BLaER1 (cell line): ENCODE measurements at regions not wholly inside any gene's neighbourhood (a gene's known extent, or its start where the extent isn't known, plus 50 kb on each side); places are given as distances from the start of the nearest gene placed in this dataset.
"Not testable (repeated sequence)": the region's sequence is repeated elsewhere in the genome, so short reads cannot be mapped to it uniquely, and the experiment has no call there.

Experiments
- H3K27ac ChIP-seq: shearing (Covaris generic); formaldehyde crosslinking; 2 replicates; pipeline ENCODE4 v1.8.1; 2022
- H3K27me3 ChIP-seq: shearing (Covaris generic); formaldehyde crosslinking; 2 replicates; pipeline ENCODE4 v1.8.1; 2022
- H3K36me3 ChIP-seq: shearing (Covaris generic); formaldehyde crosslinking; 2 replicates; pipeline ENCODE4 v1.8.1; 2022
- H3K4me1 ChIP-seq: shearing (Covaris generic); formaldehyde crosslinking; 2 replicates; pipeline ENCODE4 v1.8.1; 2022
- H3K4me2 ChIP-seq: shearing (Covaris generic); formaldehyde crosslinking; 2 replicates; pipeline ENCODE4 v1.8.1; 2022
- H3K4me3 ChIP-seq: shearing (Covaris generic); formaldehyde crosslinking; 2 replicates; pipeline ENCODE4 v1.8.1; 2022
- H3K9ac ChIP-seq: shearing (Covaris generic); formaldehyde crosslinking; 2 replicates; pipeline ENCODE4 v1.8.1; 2022
- H3K9me3 ChIP-seq: shearing (Covaris generic); formaldehyde crosslinking; 2 replicates; pipeline ENCODE4 v1.8.1; 2022
- H4K20me1 ChIP-seq: shearing (Covaris generic); formaldehyde crosslinking; 2 replicates; pipeline ENCODE4 v1.8.1; 2022
- Cebpa-rat ChIP-seq: shearing (Covaris generic); IDR thresholded peaks from 2 replicates; pipeline ENCODE4 v1.8.1; 2022

DNA sequence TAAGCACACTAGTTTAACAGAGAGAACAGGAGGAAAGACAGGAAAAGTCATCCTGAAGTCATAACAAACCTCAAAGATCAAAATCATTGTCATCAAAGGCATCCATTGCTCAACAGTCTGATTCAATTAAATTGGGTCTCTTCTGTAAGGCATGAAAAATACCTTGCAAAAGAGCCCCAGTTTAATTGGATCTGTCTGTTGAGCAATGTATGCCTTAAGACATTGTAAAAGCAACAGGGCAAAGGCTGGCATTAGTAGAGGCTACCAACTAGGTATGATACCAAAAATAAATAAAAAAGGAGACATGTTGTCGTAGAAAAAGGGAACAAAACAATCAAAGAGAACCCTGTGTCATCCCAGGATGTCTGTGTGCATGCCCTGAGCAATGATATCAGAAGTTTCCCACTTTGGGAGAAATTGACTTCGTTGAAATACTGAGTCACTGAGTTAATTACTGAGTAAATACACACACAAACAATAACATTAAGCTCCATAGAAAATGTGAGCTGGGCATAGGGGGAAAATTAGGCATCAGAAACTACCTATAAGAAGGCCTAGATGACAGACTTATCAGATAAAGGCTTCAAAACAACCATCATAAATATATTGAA, 1013.8 kb upstream of the CITED2 start:
- Histone ChIP-seq H3K9ac (no peak overlapping the region), H3K27ac (no peak overlapping the region), H3K4me3 (no peak overlapping the region), H3K36me3 (no peaks in the 10 kb centered on the region), H3K4me1 (no peaks in the 10 kb centered on the region), H3K4me2 (no peak overlapping the region), H4K20me1 (no peaks in the 10 kb centered on the region), H3K27me3 (no peaks in the 10 kb centered on the region), H3K9me3 (peaks cover 13% of the 10 kb centered on the region)
- TF ChIP-seq Cebpa-rat: no peak

DNA sequence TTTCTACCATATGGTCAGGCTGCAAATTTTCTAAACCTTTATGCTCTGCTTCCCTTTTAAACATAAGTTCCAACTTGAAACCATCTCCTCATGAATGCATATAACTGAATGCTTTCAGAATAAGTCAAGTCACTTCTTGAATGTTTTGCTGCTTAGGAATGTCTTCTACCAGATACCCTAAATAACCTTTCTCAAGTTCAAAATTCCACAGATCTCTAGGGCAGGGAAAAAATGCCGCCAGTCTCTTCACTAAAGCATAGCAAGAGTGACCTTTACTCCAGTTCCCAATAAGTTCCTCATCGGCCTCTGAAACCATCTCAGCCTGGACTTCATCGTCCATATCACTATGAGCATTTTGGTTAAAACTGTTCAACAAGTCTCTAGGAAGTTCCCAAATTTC, 1011.2 kb upstream of the CITED2 start:
- H3K27me3 ChIP-seq: no peaks in the 10 kb centered on the region
- H3K4me1 ChIP-seq: no peaks in the 10 kb centered on the region
- H3K36me3 ChIP-seq: no peaks in the 10 kb centered on the region
- H3K27ac ChIP-seq: no peak overlapping the region
- H3K9me3 ChIP-seq: peaks cover 13% of the 10 kb centered on the region
- H3K4me3 ChIP-seq: no peak overlapping the region
- H3K9ac ChIP-seq: no peak overlapping the region
- no peak for TF ChIP-seq Cebpa-rat
- H3K4me2 ChIP-seq: no peak overlapping the region
- no peaks in the 10 kb centered on the region for H4K20me1 ChIP-seq

DNA sequence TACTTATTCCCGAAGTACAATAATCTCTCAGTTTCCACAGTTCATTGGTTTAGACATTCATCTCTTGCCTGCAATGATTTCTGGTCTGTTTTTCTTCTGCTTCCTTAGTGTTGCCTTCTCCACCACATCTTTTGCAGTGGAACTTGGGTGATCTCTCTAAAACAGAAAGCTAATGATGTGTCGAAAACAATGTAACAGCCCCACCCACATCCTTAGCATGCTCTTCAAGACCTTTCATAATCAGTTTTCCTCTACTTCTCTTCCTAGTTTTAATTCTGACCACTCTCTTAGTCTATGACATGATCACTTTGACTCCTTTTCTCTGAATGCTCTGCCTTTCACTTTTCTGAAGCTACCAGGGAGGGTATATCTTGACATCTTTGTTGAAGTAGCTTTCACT, 1007.9 kb upstream of the CITED2 start:
- Histone ChIP-seq H3K9ac (no peak overlapping the region), H3K4me3 (no peak overlapping the region), H3K4me2 (no peak overlapping the region), H3K27ac (no peak overlapping the region), H4K20me1 (no peaks in the 10 kb centered on the region), H3K9me3 (peaks cover 13% of the 10 kb centered on the region), H3K36me3 (no peaks in the 10 kb centered on the region), H3K27me3 (no peaks in the 10 kb centered on the region), H3K4me1 (no peaks in the 10 kb centered on the region)
- no peak for TF ChIP-seq Cebpa-rat

DNA sequence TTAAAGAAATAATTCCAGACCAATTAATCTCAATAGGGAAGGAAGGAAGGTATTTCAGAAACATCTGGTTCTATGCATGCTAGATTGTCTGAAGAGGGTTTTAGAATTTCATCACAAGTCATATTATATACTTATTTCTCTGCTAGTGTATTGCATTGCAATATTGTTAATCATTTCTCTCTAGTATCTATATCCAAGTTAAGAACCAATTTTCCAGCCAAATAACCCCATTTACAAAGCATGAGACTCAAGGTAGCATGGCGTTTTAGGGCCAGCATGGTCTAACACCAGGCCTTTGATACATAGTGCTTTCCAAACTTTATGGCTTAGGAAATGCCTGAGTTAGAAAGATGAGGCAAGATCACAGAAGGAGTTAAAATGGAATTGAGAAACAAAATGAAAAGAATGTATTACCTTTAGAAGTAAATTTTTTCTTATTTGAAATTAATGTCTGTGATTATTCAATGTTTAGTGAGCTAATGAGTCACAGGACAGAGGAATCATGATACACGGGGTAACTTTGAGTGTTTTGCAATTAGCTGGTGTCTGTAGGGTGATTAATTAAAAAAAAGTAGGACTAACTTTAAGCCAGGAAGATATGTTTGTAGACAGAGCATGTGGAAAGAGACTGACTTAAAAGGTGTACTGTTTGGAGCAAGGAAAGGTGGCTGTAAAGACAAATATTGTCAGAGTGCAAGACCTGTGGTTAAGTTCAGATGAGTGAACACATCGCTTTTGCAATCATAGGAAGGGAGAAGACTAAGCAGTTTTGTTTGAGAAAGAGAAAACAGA, 1006.2 kb upstream of the CITED2 start:
- Histone ChIP-seq H4K20me1 (no peaks in the 10 kb centered on the region), H3K27ac (no peak overlapping the region), H3K4me3 (no peak overlapping the region), H3K9ac (no peak overlapping the region), H3K27me3 (no peaks in the 10 kb centered on the region), H3K4me2 (no peak overlapping the region), H3K9me3 (peaks cover 12% of the 10 kb centered on the region), H3K36me3 (no peaks in the 10 kb centered on the region), H3K4me1 (no peaks in the 10 kb centered on the region)
- TF ChIP-seq Cebpa-rat: no peak

DNA sequence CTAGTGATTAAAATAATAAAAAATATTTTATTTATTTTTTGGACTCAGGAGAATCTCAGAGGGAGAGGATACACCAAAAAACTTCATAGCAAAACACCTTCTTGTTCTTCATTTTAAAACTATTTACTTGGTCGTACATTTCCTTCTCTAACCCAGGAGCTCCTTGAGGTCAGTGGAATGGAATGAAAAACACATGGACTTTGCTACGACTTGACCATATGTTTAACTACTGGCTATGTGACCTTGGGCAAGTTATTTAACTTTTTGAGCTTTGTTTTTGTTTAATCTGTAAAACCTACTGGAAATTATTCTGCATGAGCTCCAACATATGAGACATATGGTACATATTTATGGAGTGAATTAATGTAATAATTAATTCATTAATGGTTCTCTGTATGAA, 1005.5 kb upstream of the CITED2 start:
- H3K27ac ChIP-seq: no peak overlapping the region
- no peak overlapping the region for H3K4me2 ChIP-seq
- TF ChIP-seq Cebpa-rat: no peak

DNA sequence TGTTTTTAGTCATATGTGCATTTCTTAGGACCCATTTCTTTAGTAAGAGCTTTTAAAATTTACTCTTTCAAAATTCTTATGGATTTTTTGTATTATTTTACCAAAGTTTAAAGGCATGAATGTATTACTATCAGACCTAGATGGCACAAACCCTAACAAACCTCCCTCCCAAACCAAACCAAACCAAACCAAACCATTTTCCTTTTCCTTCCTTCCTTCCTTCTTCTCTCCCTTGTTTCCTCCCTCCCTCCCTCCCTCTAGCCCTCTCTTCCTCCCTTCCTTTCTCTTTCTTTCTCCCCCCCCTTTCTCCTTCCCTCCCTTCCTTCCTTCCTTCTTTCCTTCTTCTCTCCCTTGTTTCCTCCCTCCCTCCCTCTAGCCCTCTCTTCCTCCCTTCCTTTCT, 1001.8 kb upstream of the CITED2 start:
- Histone ChIP-seq H3K9ac (no peak overlapping the region), H3K27ac (no peak overlapping the region), H3K9me3 (peaks cover 15% of the 10 kb centered on the region; the same call in 1 of the 2 replicates), H3K27me3 (no peaks in the 10 kb centered on the region), H3K4me2 (no peak overlapping the region), H4K20me1 (no peaks in the 10 kb centered on the region), H3K36me3 (no peaks in the 10 kb centered on the region), H3K4me3 (no peak overlapping the region), H3K4me1 (no peaks in the 10 kb centered on the region)
- TF ChIP-seq Cebpa-rat: no peak

More for the DNA sequence above, 1005.5 kb upstream of the CITED2 start:
- H3K4me1 ChIP-seq: no peaks in the 10 kb centered on the region
- no peak overlapping the region for H3K4me3 ChIP-seq
- no peaks in the 10 kb centered on the region for H3K27me3 ChIP-seq
- H3K36me3 ChIP-seq: no peaks in the 10 kb centered on the region
- H3K9ac ChIP-seq: no peak overlapping the region
- peaks cover 9% of the 10 kb centered on the region for H3K9me3 ChIP-seq
- H4K20me1 ChIP-seq: no peaks in the 10 kb centered on the region

DNA sequence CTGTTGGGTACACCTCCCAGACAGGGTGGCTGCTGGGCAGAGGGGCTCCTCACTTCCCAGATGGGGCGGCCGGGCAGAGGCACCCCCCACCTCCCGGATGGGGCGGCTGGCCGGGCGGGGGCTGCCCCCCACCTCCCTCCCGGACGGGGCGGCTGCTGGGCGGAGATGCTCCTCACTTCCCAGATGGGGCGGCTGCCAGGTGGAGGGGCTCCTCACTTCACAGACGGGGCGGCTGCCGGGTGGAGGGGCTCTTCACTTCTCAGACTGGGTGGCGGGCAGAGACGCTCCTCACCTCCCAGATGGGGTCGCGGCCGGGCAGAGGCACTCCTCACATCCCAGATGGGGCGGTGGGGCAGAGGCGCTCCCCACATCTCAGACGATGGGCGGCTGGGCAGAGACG, 999.3 kb upstream of the CITED2 start:
- H3K9me3 ChIP-seq: peaks cover 15% of the 10 kb centered on the region; the same call in 1 of the 2 replicates
- not testable (repeated sequence) for H3K27me3 ChIP-seq, H3K36me3 ChIP-seq, H3K4me3 ChIP-seq, H4K20me1 ChIP-seq, H3K9ac ChIP-seq, H3K4me2 ChIP-seq, H3K4me1 ChIP-seq, H3K27ac ChIP-seq

DNA sequence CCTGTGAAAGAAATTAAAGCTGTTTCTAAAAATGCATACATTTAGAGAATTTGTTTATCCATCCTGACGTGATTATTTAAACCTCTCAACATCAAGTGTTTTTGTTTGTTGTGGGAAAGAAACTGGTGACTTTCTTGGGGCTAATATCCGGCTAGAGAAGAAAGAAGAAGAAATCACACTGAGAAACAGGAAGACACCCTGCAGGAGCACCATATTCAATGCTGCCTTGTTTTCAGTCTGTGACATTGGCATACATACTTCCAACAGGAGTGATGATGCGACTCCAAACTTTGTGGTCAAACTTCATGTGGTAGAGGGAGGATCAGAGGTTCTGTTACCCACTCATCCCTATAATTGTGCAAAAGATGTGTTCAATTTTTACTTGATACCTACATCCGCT, 997.6 kb upstream of the CITED2 start:
- H3K36me3 ChIP-seq: no peaks in the 10 kb centered on the region
- H3K27me3 ChIP-seq: no peaks in the 10 kb centered on the region
- H4K20me1 ChIP-seq: no peaks in the 10 kb centered on the region
- peaks cover 15% of the 10 kb centered on the region; the same call in 1 of the 2 replicates for H3K9me3 ChIP-seq
- no peak overlapping the region for H3K4me2 ChIP-seq
- no peak overlapping the region for H3K4me3 ChIP-seq
- H3K27ac ChIP-seq: no peak overlapping the region
- no peaks in the 10 kb centered on the region for H3K4me1 ChIP-seq
- TF ChIP-seq Cebpa-rat: no peak
- no peak overlapping the region for H3K9ac ChIP-seq

DNA sequence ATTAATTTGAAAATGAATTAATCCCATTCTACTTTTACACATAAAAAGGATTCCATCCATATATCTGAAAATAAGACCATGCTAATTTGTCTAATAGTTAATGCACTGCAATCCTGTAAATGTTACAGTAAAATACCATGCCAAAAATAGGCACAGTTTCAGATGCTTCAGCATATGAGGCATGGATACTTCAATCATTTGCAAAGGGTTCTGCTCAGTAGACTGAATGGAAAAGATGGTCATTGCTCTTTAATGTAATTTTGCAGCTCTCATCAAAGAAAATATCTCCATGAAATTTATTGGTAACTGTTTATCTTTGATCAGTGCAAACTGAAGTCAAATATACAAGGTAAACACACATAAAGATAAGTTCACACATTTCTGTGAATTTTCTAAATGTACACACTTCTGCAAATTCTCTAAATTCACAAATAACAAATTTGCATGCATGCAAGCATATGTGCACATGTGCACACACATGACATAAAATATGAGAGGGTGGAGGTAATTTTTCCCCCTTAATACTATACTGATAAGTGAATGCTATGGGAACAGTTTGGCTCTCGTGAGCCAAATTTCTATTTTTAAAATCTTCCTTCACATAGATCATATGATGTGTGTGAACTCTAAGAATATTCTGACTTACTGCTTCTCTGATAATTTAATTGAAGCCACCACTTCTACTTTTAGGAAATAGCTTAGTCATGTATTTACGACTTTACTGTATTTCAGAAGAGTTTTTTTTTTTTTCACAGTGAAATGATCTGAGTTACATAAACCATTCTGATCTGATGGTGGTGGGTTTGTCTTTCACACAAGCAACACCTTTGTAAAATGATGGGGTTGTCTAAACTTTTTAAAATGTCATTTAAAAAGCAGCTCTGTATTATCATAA, 996.8 kb upstream of the CITED2 start:
- Histone ChIP-seq H3K36me3 (no peaks in the 10 kb centered on the region), H3K9me3 (peaks cover 15% of the 10 kb centered on the region; the same call in 1 of the 2 replicates), H3K27me3 (no peaks in the 10 kb centered on the region), H3K27ac (no peak overlapping the region), H3K4me2 (no peak overlapping the region), H3K9ac (no peak overlapping the region), H3K4me1 (no peaks in the 10 kb centered on the region), H4K20me1 (no peaks in the 10 kb centered on the region), H3K4me3 (no peak overlapping the region)
- TF ChIP-seq Cebpa-rat: no peak

DNA sequence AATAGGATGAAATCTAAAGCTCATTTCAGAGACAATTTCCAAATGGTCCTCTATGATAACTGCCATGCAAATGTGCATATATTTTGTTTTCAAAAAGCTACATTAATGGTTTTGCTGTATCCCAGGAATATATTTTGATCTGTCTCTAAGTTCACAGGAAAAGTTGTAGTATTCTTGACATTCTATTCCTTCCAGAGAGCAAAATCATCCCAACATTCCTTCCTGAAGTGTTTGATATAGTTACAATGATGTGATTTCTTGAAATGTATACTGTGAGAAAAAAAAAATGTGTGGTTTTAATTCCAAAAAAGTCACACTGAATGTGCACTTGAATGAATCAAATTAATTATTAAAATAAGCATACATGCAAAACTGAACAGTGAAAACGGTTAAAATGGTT, 996.0 kb upstream of the CITED2 start:
- H3K9me3 ChIP-seq: peaks cover 15% of the 10 kb centered on the region; the same call in 1 of the 2 replicates
- H3K9ac ChIP-seq: no peak overlapping the region
- H3K4me3 ChIP-seq: no peak overlapping the region
- H4K20me1 ChIP-seq: no peaks in the 10 kb centered on the region
- H3K36me3 ChIP-seq: no peaks in the 10 kb centered on the region
- H3K27me3 ChIP-seq: no peaks in the 10 kb centered on the region
- no peak for TF ChIP-seq Cebpa-rat
- no peaks in the 10 kb centered on the region for H3K4me1 ChIP-seq
- H3K4me2 ChIP-seq: no peak overlapping the region
- no peak overlapping the region for H3K27ac ChIP-seq
